Calu3 (cell line): ENCODE measurements at regions not wholly inside any gene's neighbourhood (a gene's known extent, or its start where the extent isn't known, plus 50 kb on each side); places are given as distances from the start of the nearest gene placed in this dataset.

Experiments
- BruUV-seq: library from RNA; stranded (reverse); fragments of 400-500 nt; replicated peaks from 2 replicates; lab custom pipeline; 2021; lab: Mats Ljungman, UMichigan
- CTCF ChIA-PET: fragments of 300-600 bp; sonication (Branson Sonifier 250); formaldehyde crosslinking; loops from one replicate; lab custom pipeline; 2022; ENCODE audit warnings: antibody characterized with exemption; lab: Charles Lee
- DNase-seq: peaks from one replicate; pipeline ENCODE4 v3.0.0; 2022
- H3K27ac Mint-ChIP-seq: one replicate; pipeline ENCODE4 v1.8.0; 2022; ENCODE audit warnings: mixed read lengths; ENCODE audit not compliant: unreplicated experiment
- H3K27me3 Mint-ChIP-seq: one replicate; pipeline ENCODE4 v1.8.0; 2022; ENCODE audit warnings: mixed read lengths; ENCODE audit not compliant: unreplicated experiment
- H3K36me3 Mint-ChIP-seq: one replicate; pipeline ENCODE4 v1.8.0; 2022; ENCODE audit warnings: mild to moderate bottlenecking, moderate library complexity, mixed read lengths; ENCODE audit not compliant: insufficient read depth, unreplicated experiment
- H3K4me1 Mint-ChIP-seq: one replicate; pipeline ENCODE4 v1.8.0; 2022; ENCODE audit warnings: mild to moderate bottlenecking, low read depth, mixed read lengths; ENCODE audit not compliant: unreplicated experiment
- H3K4me3 Mint-ChIP-seq: one replicate; pipeline ENCODE4 v1.8.0; 2022; ENCODE audit warnings: mild to moderate bottlenecking, low read depth, moderate library complexity, mixed read lengths; ENCODE audit not compliant: unreplicated experiment
- H3K9me3 Mint-ChIP-seq: one replicate; pipeline ENCODE4 v1.8.0; 2022; ENCODE audit warnings: low read depth, mixed read lengths; ENCODE audit not compliant: unreplicated experiment
- CTCF ChIP-seq: fragments of 200-600 bp; IDR thresholded peaks from one replicate; pipeline ENCODE4 v1.8.0; 2022; ENCODE audit warnings: antibody characterized with exemption; ENCODE audit not compliant: unreplicated experiment
- intact Hi-C: fragments of 100-400 bp; cut with micrococcal nuclease; formaldehyde crosslinking; loops from one replicate; pipeline ENCODE4 v1.10.0; 2022; ENCODE audit not compliant: unreplicated experiment

- Mint-ChIP-seq H3K27ac (no peak overlapping the region), H3K4me3 (no peak overlapping the region), H3K36me3 (no peaks in the 10 kb centered on the region), H3K4me1 (no peaks in the 10 kb centered on the region), H3K9me3 (peaks cover 21% of the 10 kb centered on the region), H3K27me3 (no peaks in the 10 kb centered on the region)
- CTCF ChIA-PET, result no interaction called here
- TF ChIP-seq CTCF, result no peak
- intact Hi-C loops, result no loop called here
- DNase-seq, result no peak
- BruUV-seq, result no TSS peak
Observed at GRCh38 chr18:37955201-37955600, 389.6 kb upstream of the CELF4 start.

GRCh38 chr18:37953876-37954275, 388.3 kb upstream of the CELF4 start:
- DNase-seq, result no peak
- H3K36me3 Mint-ChIP-seq, result no peaks in the 10 kb centered on the region
- no peaks in the 10 kb centered on the region for H3K27me3 Mint-ChIP-seq
- TF ChIP-seq CTCF, result no peak
- intact Hi-C loops, result no loop called here
- H3K4me3 Mint-ChIP-seq, result no peak overlapping the region
- no peak overlapping the region for H3K27ac Mint-ChIP-seq
- CTCF ChIA-PET, result no interaction called here
- BruUV-seq, result no TSS peak
- peaks cover 24% of the 10 kb centered on the region for H3K9me3 Mint-ChIP-seq
- no peaks in the 10 kb centered on the region for H3K4me1 Mint-ChIP-seq

GRCh38 chr18:37948471-37948870, 382.9 kb upstream of the CELF4 start:
- intact Hi-C loops, result no loop called here
- CTCF ChIA-PET, result no interaction called here
- H3K4me3 Mint-ChIP-seq, result no peak overlapping the region
- no peak for TF ChIP-seq CTCF
- no peaks in the 10 kb centered on the region for H3K27me3 Mint-ChIP-seq
- no peak for DNase-seq
- BruUV-seq, result no TSS peak
- peaks cover 18% of the 10 kb centered on the region for H3K9me3 Mint-ChIP-seq
- H3K27ac Mint-ChIP-seq, result no peak overlapping the region
- H3K4me1 Mint-ChIP-seq, result no peaks in the 10 kb centered on the region
- H3K36me3 Mint-ChIP-seq, result no peaks in the 10 kb centered on the region

GRCh38 chr18:37946324-37946723, 380.7 kb upstream of the CELF4 start:
- BruUV-seq, result no TSS peak
- Mint-ChIP-seq H3K9me3 (peaks cover 16% of the 10 kb centered on the region), H3K27ac (no peak overlapping the region), H3K36me3 (no peaks in the 10 kb centered on the region), H3K4me1 (no peaks in the 10 kb centered on the region), H3K27me3 (no peaks in the 10 kb centered on the region), H3K4me3 (no peak overlapping the region)
- no peak for DNase-seq
- intact Hi-C loops, result no loop called here
- CTCF ChIA-PET, result no interaction called here
- TF ChIP-seq CTCF, result no peak
